RPMI8226 (cell line): ENCODE measurements at regions not wholly inside any gene's neighbourhood (a gene's known extent, or its start where the extent isn't known, plus 50 kb on each side); places are given as distances from the start of the nearest gene placed in this dataset.
A peak's percentile ranks its signal among the peaks of the same experiment; 100 is the strongest.
"Not testable (repeated sequence)": the region's sequence is repeated elsewhere in the genome, so short reads cannot be mapped to it uniquely, and the experiment has no call there.

Experiments
- DNase-seq: peaks from one replicate; pipeline ENCODE4 v3.0.0-alpha.2; 2015

DNA sequence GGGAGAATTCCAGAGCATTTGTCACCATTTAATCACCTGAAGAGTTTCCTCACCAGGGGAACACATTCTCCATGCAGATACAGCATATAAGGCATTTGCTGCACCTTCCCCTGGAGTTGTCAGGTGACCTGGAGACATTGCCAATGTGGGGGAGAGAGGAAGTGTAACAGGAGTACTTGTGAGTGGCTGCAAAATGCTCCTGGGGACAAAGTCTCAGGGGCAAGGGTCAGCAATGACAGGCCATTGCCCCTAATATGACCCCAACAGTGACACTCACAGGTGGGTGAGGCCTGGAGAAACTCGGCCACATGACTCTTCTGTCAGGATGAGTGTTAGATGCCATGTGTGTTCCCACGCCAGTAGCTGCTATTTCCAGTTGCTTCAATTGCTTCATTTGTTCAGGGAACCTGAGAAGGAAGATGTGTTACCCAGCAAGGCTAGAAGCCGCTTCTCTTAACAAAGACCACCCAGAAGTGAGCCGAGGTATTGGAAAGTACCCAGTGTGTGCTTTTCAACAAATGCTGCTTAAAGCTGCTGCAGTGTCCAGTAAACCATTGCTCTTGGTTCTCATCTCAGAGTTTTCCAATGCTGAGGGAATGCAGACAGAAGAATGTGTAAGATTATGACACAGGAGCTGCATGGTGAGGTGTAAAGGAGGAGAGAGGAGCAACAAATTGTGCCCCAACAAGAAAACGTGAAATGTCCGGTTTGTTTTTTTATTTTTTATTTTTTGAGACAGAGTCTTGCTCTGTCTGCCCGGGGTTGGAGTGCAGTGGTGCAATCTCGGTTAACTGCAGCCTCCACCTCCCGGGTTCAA is 128.2 kb upstream of the SLC44A1 start:
- DNase-seq: no peak

DNA sequence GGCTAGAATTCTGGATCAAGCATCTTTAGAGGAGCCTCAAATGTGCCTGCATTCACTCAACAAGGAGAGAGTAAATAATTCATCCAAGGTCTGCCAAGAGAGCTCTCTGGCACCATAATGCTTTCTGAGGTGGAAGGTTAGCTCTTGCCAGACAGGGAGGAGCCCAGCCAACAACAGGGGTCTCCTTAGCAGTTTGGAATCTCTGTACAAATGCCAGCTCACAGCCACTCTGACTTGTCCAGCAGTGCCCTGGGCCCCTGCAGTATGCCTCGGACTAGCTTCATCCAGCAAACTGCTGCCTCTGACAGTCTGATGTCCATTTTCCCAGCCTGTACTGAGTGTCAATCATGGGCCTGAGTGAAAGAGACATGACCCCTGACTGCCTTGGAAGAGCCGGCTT is 127.2 kb upstream of the SLC44A1 start:
- DNase-seq: no peak

DNA sequence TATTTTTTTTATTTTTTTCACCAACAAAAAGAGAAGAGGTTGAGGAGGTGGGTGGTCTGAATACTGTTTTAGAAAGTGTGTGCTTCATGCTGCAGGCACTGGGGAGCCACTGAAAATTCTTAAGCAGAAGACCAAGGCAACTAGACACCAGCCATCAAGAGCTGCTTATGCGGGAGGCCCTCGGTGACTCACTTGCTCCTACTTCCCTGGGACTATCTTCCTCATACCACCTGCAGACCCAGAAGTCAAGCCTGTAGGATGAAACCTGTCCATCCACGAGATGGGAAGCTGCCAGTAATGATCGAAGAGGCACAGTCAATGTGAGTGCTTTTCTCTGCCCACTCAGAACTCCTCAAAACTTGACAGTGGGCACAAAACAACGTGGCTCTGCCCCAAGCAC is 125.8 kb upstream of the SLC44A1 start:
- no peak for DNase-seq

DNA sequence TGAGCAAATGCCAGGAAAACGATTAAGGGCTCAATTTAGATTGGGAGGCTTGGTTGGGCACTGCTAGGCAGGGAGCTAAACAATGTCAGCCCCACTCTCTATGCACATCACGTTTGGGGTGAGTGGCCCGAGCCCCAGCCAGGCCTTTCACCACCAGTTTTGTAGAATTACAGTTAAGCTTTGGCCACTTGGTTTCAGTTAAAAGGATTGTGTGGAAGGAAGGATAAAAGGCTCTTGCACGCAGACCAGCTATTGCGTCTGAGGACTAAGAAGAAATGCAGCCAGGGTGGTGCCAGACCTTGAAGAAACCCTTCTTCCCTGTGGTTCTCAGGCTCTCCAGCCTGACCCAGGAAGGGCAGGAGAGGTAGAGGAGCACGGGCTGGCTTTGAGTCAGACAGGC is 125.3 kb upstream of the SLC44A1 start:
- no peak for DNase-seq

DNA sequence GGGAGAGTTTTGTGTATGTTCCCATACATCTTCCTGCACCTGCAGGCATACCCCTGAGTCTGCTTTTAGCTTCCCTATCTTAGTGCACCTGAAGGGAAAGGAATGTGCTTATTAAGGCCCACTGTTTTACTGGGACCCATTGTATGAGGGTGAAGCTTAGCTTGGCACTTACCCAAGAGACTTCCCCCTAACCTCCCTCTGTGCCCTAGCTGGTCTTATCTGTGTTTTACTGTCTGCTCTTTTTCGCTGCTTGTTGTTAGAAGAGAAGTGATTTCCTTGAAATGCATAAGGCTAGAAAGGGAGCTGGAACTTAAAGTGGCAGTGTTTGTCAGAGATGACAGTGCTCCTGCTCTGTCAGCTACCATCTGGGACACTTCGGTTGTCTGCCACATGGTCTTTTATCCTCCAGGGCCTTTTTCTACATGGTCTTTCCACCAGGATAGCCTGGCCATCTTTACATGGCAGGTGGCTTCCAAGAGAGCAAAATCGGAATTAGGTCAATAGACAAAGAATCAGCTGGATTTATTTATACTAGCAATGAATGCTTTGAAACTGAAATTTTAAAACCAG is 122.5 kb upstream of the SLC44A1 start:
- DNase-seq: peak; percentile 52

DNA sequence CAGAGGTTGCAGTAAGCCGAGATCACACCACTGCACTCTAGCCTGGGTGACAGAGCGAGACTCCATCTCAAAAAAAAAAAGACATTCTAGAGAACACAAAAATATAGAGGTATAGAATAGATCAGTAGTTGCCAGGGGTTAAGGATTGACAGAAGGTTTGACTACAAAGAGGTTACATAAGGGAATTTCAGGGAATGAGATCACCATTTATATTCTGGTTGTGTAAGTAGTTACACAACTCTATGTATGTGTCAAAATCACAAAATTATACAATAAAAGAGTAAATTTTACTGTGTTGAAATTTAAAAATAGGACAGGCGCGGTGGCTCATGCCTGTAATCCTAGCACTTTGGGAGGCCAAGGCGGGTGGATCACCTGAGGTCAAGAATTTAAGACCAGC is 119.9 kb upstream of the SLC44A1 start:
- DNase-seq: not testable (repeated sequence)

- no peak for DNase-seq
Measured at GRCh38 chr9:105126226-105126625, 118.2 kb upstream of the SLC44A1 start.

DNA sequence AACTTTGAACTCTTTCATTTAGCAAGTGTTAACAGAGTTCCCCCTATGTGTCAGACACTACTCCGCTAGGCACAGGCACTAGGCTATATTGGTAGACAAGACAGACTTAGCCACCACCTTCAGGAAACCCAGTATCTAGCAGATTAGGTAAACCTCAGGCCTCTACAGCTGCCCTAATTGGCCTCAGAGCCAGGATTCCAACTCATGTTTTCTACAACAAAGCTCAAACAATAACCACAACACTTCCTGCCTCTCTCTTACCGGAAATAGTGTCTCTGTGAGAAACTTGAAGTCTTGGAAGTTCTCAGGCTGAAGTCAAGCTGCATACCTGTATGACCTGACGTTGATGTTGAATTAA is 116.6 kb upstream of the SLC44A1 start:
- DNase-seq: peak; percentile 85

- no peak for DNase-seq
Measured at GRCh38 chr9:105128908-105129600, 115.4 kb upstream of the SLC44A1 start.

- DNase-seq: no peak
Measured at GRCh38 chr9:105129731-105130130, 114.7 kb upstream of the SLC44A1 start.

DNA sequence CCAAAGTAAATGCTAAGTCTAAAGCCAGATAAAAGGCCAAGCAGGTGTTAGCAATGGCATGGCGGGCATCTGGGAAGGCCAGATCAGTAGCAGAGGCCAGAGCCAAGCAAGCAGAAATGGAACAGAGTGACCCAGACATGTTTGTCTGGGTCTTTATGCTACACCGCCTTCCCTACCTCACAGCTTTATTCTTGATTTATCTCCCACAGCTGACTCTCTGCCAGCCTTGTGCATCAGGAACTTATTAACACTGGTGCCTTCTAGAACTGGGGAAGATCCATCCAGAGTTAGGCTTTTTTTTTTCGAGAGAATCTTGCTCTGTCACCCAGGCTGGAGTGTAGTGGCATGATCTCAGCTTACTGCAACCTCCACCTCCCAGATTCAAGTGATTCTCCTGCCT is 112.5 kb upstream of the SLC44A1 start:
- no peak for DNase-seq

DNA sequence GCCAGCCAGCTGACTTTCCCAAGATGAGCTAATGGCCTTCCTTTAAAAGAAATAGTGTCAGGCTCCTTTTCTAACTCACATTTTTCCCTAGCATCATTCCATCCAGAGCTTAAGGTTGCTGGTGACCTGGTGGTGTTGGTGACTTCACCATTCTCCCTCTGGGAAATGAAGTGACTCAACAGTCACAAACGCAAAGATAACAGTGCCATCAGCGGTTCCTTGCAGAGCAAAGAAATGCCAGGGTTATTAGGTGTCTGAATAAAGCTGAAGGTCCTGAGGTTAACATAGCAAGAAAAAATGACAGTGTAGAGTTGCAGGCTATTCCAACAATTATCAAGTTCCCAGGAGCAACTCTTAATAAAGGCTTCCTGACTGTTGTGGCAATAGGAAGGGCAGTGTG is 111.8 kb upstream of the SLC44A1 start:
- no peak for DNase-seq

DNA sequence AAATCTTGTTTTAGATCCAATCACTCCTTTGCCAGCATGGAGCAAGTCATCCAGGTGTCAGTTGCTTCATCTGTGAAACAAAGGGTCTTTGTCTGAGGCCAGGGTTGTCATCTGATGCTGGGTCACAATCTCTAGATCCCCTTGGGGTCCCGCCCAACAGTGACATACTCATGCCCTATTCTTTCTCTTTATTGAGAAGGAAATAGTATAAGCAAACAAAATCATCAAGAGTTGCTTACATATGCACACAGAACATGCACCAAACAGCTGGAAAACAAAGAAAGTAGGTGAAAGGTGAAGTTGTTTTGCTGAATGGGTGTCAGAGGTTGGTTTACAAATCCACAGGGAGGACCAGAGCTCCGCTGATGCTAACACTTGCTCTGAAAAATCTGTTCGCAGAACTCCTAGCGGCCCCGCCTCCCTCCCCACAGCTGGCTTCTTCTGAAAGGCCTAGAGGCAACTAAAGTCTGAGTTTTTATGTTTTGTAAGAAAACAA is 106.1 kb upstream of the SLC44A1 start:
- peak; percentile 26 for DNase-seq

- DNase-seq: peak; percentile 59
Measured at GRCh38 chr9:105141146-105141975, 103.1 kb upstream of the SLC44A1 start.

- no peak for DNase-seq
Measured at GRCh38 chr9:105141976-105142250, 102.5 kb upstream of the SLC44A1 start.

- no peak for DNase-seq
Measured at GRCh38 chr9:105142406-105143135, 101.9 kb upstream of the SLC44A1 start.

GRCh38 chr9:105143136-105143430 is 101.4 kb upstream of the SLC44A1 start:
- no peak for DNase-seq

DNA sequence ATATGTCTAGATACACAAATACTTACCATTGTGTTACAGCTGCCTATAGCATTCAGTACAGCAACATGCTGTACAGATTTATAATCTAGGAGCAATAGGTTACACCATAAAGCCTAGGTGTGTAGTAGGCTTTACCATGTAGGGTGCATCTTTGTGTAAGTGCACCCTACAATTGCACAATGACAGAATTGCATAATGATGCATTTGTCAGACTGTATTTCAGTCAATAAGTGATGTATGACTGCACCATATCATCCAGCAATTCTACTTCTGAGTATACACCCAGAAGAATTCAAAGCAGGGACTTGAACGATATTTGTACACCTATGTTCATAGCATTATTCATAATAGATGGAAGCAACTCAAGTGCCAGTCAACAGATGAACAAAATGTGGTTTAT is 100.4 kb upstream of the SLC44A1 start:
- no peak for DNase-seq

DNA sequence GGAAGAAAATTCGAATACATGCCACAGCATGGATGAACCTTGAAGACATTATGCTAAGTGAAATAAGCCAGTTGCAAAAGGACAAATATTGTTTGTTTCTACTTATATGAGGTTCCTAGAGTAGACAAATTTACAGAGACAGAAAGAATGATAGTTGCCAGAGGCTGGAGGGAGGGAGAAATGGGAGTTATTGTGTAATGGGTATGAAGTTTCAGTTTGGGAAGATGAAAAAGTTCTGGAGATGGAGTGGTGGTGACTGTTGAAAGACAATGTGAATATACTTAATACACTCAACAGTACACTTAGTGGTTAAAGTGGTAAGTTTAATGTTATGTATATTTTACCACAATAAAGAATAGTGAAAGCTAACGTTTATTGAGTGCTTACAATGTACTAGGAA is 99.6 kb upstream of the SLC44A1 start:
- no peak for DNase-seq

DNA sequence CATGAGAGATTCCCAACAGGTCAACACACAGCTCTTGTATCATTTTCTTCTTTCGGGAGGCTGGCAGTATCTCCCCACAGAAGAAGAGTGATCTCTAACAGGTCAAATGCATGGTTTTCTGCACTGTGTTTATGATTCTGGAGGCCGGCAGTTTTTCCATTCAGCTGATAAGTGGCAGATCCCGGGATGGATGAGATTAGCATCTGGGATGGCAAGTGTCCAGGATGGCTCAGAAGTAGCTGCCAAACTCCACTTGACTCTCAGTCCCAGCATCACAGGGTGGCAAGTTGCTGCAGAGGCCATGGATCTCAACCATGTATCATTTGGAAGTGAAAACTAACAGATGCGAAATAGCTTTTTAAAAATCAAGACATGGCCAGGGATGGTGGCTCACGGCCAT is 97.8 kb upstream of the SLC44A1 start:
- no peak for DNase-seq

- no peak for DNase-seq
Measured at GRCh38 chr9:105147110-105147871, 97.2 kb upstream of the SLC44A1 start.

DNA sequence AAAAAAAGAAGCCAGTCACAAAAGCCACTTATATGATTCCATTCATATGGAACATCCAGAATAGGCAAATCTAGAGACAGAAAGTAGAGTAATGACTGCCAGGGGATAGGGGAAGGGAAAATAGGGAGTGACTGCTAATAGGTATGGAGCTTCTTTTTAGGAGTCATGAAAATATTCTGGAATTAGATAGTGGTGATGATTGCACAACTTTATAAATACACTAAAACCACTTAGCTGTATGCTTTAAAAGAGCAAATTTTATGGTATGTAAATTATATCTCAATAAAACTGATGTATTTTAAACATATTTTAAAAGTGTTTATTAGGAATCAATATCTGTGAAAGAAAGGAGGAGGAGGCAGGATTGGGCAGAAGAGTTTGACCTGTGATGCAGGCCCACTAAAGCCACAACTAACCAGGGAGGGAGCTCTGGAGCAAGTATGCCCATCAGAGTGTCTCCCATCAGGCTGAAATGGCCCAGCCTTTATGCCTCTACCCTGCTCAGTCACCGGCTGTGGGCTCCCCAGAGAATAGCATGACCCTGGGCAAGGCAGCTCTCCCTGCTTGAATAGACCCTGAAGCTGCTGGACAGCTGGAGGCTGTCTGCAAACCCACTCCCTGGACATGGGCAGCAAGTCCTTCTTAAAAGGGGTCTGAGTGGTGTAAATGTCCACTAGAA is 96.0 kb upstream of the SLC44A1 start:
- DNase-seq: peak; percentile 12
